Stimulated activated CD4-positive, alpha-beta T cell treated with anti-CD3 and anti-CD28 coated beads, Interleukin-12 subunit alpha, Interleukin-12 subunit beta, amount 100 ng/mL, for 4 hours (primary cell): ENCODE measurements at regions not wholly inside any gene's neighbourhood (a gene's known extent, or its start where the extent isn't known, plus 50 kb on each side); places are given as distances from the start of the nearest gene placed in this dataset.

ENCODE experiments used
- DNase-seq: peaks from one replicate; pipeline ENCODE4 v3.0.0-alpha.2; 2020

DNA sequence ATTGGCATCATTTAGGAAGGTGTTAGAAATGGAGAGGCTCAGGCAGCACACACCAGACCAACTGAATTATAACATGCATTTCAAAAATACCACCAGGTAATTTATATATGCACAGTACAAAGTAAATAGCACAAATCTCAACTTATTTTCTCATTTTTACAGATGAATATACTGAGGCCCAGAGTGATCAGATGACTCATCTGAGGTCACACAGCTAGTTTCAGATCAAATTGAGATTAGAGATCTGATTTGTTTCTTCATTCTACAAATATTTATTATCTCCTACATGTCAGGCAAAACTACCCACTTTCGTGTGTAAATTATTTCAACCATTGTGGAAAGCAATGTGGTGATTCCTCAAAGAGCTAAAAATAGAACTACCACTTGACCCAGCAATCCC lies 507.1 kb downstream of the TLE4 start:
- DNase-seq = no peak

DNA sequence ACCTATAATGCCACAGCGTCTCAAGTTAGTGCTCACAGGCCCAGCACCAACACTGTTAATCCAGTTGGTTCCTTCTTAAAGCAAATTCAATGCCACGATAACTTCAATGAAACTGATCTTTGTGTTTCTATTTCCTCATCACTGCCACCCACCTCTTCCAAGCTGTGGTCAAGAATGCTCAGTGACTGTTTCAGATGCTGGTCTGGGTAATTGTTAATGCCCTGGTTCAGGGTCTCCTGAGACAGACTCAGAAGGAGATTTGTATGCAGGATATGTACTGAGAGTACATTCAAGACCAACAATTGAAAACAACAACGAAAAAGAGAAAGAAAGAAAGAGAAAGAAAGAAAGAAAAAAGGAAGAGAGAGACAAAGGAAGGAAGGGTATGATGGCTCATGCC lies 505.3 kb downstream of the TLE4 start:
- no peak for DNase-seq

DNA sequence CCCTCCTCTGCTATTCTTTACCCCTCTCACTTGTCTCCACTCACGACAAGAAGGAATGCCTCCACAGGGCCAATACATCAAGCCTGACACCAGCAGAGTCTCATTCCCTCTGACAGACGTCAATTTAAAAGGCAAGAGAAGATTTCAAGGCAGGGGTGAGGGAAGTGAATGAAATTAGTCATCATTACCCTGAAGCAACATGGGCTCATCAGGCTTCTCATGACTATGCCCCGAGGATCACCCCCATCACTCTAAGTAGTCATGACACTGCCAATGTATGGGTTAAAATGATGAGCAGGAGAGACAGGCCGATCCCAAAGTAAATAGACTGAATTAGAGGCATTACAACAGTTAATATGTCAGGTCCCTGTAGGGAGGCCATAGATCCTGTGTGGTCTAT lies 504.4 kb downstream of the TLE4 start:
- DNase-seq = no peak

GRCh38 chr9:80074439-80074838 lies 502.7 kb downstream of the TLE4 start:
- no peak for DNase-seq

DNA sequence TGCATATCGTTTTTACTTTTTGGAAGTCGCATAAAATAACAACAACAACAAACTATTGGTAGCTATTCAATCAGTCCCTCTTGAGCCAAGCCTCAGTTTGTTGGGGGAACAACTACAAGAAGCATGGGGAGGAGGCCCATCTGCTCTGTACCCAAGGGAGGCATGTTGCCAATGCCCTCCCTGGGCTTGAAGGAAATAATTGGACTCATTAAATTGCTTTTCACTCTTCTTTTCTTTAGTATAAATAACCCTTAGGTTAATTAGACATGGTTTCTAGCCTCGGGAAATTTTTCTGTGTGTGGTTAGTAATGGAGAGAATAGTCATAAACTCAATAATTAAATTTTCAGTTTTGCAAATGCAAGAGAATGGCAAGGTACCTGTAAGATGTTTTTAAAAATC lies 500.7 kb downstream of the TLE4 start:
- no peak for DNase-seq

DNA sequence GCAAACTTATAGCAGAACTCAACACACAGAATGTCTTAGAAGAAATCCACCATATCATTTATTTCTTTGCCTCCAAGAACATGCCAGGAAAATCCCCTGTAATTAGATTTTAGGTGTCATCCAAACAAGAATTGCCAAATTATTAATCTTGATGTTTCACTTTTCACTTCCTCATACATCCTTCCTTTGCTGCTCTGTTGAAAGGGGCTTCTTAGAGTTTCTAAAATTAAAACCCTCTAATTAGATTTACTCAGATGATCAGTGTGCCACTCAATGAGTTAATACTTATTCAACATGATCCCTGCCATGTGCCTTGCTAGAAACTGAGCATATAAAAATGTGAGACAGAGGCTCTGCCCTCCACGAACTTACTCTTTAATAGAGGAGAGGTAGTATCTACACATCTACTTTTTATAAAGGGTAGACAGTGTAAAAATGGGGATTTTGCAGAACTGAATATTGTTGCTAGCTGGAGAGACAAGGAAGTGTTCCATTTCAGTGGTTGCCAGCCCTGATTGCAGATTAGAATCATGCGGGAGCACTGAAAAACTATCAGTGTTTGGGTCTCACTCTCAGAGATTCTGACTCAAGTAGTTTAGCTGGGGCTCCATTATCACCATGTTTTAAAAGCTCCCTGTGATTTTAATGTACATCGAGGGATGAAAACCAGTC lies 498.4 kb downstream of the TLE4 start:
- no peak for DNase-seq

DNA sequence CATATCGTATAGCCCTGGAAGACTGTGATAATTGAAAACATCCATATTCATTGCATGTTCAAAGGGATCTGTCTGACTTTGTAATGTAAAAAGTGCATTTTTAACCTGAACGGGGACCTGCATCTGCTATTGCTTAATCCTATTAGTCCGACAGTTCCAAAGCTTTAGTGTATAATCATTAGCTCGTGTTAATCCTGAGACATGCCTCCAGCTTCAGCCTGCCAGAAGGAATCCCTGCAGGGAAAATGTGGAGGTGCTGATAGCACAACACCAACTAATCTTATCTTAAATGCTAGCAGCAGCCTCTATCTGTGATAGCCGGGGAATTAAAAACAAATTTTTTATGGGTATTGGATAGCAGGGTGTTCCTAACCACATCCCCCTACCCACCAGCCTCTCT lies 495.2 kb downstream of the TLE4 start:
- no peak for DNase-seq

- DNase-seq = no peak
Measured at GRCh38 chr9:80062567-80062966, 490.8 kb downstream of the TLE4 start.

GRCh38 chr9:80061940-80062339 lies 490.2 kb downstream of the TLE4 start:
- no peak for DNase-seq

GRCh38 chr9:80061096-80061495 lies 489.3 kb downstream of the TLE4 start:
- DNase-seq = no peak

DNA sequence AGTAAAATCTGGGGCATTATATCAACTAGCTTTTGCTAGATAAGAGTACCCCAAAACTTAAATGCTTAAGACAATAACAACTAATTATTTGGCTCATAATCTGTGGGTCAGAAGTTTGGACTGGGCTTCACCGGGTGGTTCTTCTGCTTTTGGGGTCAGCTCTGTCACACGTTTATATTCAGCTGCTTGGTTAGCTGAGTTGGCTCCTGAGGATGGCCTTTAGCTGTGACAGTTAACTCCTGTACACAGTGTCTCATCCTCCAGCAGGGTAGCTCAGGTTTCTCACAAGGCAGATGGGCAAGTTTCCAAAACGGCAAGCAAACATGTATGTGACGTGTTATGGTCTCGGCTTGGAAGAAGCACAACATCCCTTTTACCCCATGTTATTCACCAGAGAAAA lies 488.2 kb downstream of the TLE4 start:
- no peak for DNase-seq

GRCh38 chr9:80059191-80059590 lies 487.4 kb downstream of the TLE4 start:
- DNase-seq = no peak

GRCh38 chr9:80052830-80053229 lies 481.1 kb downstream of the TLE4 start:
- no peak for DNase-seq

DNA sequence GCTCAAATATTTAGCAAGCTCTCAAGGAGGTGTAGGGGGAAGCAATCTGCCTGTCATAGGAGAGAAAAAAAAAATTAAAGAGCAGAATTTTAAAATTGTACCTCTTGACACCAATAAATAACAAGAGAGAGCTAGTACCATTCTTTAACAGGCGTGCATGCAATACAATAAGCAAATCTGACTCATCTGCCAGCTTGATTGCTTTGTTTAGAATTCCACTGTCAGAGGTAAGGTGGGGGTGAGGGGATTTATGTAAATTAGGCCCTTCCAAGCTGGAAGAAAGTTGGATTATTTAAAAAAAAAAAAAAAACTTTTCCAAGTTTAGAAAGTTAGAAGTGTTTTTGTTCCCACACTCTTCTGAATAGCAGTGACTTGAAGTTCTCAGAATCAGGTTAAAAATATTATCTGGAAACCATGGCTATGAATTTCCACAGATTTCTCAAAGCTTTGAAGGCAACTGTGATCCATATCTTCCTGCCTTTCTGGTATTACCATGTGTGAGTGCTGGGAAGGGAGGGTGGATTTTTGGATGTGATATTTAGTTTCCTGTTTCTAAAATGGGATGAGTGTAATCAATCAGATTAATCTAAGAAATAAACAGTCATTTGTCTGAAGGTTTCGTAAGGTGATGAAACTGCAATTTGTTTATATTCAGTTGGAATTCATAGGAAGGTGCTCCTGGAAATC lies 477.5 kb downstream of the TLE4 start:
- no peak for DNase-seq

GRCh38 chr9:80046481-80046880 lies 474.7 kb downstream of the TLE4 start:
- no peak for DNase-seq

DNA sequence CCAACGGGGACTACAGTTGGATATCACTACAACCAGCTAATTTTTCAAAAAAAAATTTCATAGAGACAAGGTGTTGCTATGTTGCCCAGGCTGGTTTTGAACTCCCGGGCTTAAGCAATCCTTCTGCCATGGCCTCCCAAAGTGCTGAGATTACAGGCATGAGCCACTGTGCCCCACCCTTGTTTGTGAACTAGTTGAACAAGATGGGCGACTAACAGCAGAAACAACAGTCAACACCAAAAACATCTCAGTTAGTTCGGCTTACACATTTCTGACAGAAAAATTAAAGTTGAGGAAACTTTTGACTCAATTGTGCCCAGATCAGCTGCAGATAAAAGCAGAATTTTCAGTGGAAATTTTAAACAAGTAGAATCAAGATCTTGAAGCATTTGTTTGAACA lies 470.1 kb downstream of the TLE4 start:
- no peak for DNase-seq

DNA sequence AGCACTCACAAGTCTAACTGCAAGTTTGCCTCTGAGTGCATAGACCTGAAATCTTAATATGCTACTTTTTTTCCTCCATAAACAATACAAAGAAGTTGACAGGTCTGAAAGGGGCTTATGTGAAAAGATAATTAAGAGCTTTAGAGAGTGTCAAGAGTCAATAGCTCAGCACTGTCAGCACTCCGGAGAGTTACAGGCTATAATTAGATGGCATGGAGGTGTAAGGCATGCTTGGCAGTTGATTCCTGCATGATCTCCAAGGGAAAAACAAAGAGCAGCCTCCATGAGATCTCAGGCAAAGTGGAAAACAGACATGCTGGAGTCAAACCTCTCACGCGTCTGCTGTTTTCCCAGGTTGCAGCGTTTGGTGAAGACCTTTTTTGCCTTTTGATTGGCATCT lies 468.7 kb downstream of the TLE4 start:
- no peak for DNase-seq

DNA sequence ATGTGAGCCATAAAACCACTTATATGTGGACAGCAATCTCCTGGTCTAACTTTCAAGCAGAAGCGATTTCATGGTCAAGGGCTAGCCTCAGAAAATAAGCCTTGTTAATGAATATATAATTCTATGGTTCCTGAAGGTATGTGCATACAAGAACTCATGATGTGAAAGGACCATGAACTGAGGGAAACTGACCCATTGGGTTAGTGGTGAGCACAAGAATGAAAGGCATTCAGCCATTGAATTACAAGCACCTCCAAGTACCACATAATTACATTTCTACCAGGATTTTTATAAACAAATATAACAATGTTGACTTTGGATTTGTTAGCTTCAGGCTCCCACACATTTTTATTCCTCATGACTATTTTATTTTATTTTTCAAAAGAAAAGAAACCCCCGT lies 459.0 kb downstream of the TLE4 start:
- no peak for DNase-seq

DNA sequence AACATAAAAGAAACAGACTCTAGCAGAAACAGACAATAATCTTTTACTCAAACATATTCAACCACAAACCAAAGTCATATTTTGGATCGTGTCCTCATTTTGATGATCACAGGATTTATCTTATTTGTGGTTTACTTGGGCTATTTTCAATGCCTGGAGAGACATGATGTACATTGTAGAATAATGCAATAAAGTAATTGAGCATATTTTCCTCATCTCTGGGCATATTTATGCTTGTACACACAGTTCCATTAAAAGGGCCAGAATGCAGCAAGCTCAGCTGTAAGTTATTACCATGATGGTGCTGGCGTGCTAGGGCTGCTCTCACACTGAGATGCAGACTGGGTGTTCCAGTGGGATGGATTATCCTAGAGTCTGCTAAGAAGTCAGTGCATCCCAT lies 456.7 kb downstream of the TLE4 start:
- DNase-seq = no peak

DNA sequence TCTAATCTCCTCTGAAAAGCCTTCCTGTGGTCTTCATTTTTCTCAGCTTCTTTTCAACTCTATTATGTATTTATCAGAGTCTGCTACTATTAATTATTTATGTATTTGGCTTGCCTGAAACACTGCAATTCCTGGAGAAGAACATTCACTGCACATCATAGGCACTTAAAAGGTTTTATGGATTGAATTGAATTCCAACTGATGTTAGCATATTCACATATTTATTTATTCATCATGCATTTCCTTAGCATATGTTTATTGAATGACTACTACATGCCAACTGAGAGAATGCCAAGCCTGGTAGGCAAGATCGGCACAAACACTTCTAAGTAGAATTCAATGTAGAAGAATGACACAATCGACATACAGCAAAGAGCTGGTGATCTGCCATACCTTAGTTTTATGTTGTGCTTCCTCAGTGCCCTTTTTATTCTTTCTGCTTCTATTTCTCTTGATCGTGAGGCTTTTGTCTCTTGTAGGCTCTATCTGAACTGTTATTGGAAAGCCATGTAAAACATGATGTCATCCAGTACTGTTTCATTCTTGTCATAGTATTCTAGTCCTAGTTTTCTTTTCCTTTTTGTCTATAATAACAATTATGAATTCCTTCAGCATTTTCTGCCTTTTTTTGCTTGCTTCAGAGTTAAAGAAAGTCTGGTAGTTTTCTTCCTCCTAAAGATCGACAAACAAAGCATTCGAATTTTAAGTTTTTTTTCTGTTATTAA lies 454.2 kb downstream of the TLE4 start:
- no peak for DNase-seq

DNA sequence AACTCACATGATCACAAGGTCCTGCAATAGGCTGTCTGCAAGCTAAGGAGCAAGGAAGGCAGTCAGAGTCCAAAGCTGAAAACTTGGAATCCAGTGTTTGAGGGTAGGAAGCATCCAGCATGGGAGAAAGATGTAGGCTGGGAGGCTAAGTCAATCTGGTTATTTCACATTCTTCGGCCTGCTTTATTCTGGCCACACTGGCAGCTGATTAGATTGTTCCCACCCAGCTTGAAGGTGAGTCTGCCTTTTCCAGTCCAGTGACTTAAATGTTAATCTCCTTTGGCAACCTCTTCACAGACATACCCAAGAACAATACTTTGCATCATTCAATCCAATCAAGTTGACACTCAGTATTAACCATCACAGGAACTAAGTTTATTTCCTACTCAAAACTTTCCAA lies 453.4 kb downstream of the TLE4 start:
- no peak for DNase-seq

DNA sequence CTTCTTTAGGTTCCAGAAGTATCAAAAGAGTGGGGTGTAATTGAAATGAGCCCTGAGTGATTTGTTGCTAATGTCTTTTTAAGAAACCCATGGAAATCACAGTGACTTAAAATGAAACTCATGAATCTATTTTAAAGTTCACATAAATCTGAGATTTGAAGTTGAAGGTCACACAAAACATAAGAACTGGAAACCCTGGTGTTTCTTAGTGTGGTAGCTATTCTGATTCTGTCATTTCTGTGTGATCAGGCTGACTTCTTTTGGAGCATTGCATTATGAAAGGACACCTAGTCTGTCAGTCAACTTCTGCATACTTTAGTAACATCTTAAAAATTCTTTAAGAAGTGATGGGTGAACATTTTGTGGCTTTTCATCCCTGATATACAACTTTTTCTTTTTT lies 448.8 kb downstream of the TLE4 start:
- DNase-seq = no peak

GRCh38 chr9:80020056-80020455 lies 448.3 kb downstream of the TLE4 start:
- no peak for DNase-seq

DNA sequence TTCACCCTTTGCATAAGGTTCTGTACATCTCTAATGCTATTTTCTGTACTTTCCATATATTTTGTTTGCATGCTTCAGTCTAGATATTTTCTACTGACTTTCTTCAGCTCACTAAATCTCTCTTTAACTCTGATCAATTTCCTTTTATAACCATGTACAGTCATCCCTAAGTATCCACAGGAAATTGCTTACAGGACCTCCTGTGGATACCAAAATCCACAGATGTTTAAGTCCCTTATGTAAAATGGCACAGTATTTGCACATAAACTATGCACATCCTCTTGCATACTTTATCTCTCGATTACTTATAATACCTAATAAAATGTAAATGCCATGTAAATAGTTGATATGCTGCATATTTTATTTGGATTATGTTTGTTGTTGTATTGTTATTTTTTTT lies 442.1 kb downstream of the TLE4 start:
- DNase-seq = no peak
